ENCODE measurements at regions not wholly inside any gene's neighbourhood (a gene's known extent, or its start where the extent isn't known, plus 50 kb on each side); places are given as distances from the start of the nearest gene placed in this dataset.

DNA sequence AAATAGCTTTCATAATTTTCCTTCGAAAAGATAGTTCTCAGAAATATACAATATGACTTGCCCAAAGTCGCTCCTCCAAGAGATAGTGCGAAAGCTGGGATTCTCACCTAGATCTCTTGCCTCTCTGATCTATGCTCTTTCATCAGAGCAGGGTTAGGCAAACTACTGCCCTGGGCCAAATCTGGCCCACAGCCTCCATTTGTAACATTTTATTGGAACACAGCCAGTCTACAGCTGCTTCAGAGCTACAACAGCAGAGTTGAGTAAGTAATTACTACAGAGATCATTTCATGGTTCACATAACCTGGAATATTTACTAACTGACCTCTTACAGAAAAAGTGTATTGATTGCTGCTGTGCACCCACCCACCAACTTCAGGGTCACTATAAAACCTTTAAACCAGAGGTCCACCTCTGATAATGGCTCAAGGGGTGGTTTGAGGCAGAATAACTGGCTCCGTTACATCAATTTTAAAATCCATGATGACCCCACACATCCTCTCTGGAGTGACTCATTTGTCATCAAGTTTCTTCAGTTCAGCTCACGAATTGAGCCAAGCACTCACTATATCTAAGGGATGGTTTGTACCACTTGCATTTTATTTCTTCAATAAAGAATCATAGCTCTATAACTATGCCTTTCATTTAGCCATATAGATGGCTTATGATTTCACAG lies 1019.0 kb downstream of the XPNPEP1 start:
- TF ChIP-seq CTCF (IDR thresholded peaks at IDR 0.05) (no peak), EZH2 (IDR thresholded peaks at IDR 0.05; ENCODE audit: borderline replicate concordance, insufficient read depth, low read depth, low read length, poor library complexity, severe bottlenecking) (no peak)

All from B cell (primary cell).